ENCODE measurements at regions not wholly inside any gene's neighbourhood (a gene's known extent, or its start where the extent isn't known, plus 50 kb on each side); places are given as distances from the start of the nearest gene placed in this dataset.

GRCh38 chr9:31112491-31112890 is 1272.0 kb upstream of the ACO1 start:
- Mint-ChIP-seq H3K4me1 (ENCODE audit: low read depth in 2 of 2) (no peaks in the 10 kb centered on the region), H3K27ac (no peak overlapping the region), H3K9me3 (peaks cover 10% of the 10 kb centered on the region), H3K36me3 (no peaks in the 10 kb centered on the region), H3K4me3 (no peak overlapping the region), H3K27me3 (no peaks in the 10 kb centered on the region)
- ATAC-seq (no peak), DNase-seq (ENCODE audit: low spot score) (no peak)

DNA sequence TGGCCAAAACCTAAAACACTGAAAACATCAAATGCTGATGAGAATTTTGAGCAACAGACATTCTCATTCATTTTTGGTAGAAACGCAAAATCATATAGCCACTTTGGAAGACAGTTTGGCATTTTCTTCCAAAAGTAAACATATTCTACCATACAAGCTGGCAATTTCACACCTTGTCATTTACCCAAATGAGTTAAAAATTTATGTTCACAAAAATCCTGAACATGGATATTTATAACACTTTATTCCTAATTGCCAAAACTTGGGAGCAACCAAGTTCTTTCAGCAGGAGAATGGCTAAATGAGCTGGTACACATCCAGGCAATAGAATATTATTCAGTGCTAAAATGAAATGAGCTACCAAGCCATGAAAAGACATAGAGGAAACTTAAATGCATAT is 1270.1 kb upstream of the ACO1 start:
- no peak for DNase-seq (ENCODE audit: low spot score)
- Mint-ChIP-seq H3K27me3 (no peaks in the 10 kb centered on the region), H3K27ac (no peak overlapping the region), H3K36me3 (no peaks in the 10 kb centered on the region), H3K4me3 (no peak overlapping the region), H3K4me1 (ENCODE audit: low read depth in 2 of 2) (no peaks in the 10 kb centered on the region), H3K9me3 (peaks cover 6% of the 10 kb centered on the region)
- no peak for ATAC-seq

DNA sequence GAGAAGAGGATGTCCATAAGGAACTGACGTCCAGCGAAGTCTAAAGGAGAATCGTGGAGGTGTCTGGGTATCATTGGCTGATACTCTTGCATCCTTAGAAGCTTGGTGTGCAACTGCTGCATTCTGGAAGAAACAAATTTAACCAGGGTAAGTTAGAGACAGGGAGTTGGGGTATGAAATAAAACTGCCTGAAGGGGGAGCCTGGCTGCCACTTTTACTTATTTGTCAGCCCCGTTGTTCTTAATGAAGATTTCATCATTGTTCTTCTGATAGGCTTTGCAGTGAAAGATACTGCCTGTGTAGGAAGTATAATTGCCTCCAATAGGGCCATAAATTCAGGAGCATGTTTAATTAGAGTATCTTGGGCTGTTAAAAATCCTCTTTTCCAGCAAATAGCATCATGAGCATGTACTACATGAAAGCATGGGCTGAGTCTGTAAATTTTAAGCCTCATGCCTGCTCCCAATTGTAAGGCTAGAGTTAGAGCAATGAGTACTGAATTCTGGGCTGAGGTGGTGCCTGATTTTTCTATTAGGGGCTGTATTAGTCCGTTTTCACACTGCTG is 1264.5 kb upstream of the ACO1 start:
- Mint-ChIP-seq H3K4me3 (no peak overlapping the region), H3K4me1 (ENCODE audit: low read depth in 2 of 2) (no peaks in the 10 kb centered on the region), H3K36me3 (no peaks in the 10 kb centered on the region), H3K27ac (no peak overlapping the region), H3K9me3 (peaks cover 15% of the 10 kb centered on the region), H3K27me3 (no peaks in the 10 kb centered on the region)
- DNase-seq (ENCODE audit: low spot score): no peak
- no peak for ATAC-seq

- Mint-ChIP-seq H3K9me3 (peaks cover 13% of the 10 kb centered on the region), H3K36me3 (no peaks in the 10 kb centered on the region), H3K27ac (no peak overlapping the region), H3K4me1 (ENCODE audit: low read depth in 2 of 2) (no peaks in the 10 kb centered on the region), H3K4me3 (no peak overlapping the region), H3K27me3 (no peaks in the 10 kb centered on the region)
- ATAC-seq (no peak), DNase-seq (ENCODE audit: low spot score) (no peak)
Observed at GRCh38 chr9:31124389-31124788, 1260.1 kb upstream of the ACO1 start.

- Mint-ChIP-seq H3K36me3 (peaks cover 8% of the 10 kb centered on the region), H3K27me3 (no peaks in the 10 kb centered on the region), H3K4me3 (no peak overlapping the region), H3K4me1 (ENCODE audit: low read depth in 2 of 2) (no peaks in the 10 kb centered on the region), H3K27ac (no peak overlapping the region), H3K9me3 (peaks cover 7% of the 10 kb centered on the region)
- ATAC-seq (no peak), DNase-seq (ENCODE audit: low spot score) (no peak)
Observed at GRCh38 chr9:31135567-31135966, 1248.9 kb upstream of the ACO1 start.

DNA sequence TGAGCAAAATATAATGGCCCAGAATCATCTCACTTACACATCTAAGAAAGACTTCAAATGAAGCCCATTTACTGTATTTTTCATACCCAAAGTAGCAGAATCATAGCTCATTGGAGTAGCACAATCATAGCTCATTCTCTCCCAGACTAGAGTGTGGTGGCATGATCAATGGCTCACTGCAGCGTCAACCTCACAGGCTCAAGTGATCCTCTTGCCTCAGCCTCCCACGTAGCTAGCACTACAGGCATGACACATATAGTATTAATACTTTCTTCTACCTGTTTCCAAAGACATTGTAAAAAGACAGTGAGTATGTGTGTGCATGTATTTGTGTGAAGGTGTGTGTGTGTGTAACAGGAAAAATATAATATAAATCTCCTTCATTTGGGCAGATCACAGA is 1247.9 kb upstream of the ACO1 start:
- no peak overlapping the region for H3K4me3 Mint-ChIP-seq
- H3K9me3 Mint-ChIP-seq: peaks cover 7% of the 10 kb centered on the region
- no peak for DNase-seq (ENCODE audit: low spot score)
- H3K27ac Mint-ChIP-seq: no peak overlapping the region
- no peak for ATAC-seq
- no peaks in the 10 kb centered on the region for H3K27me3 Mint-ChIP-seq
- H3K4me1 Mint-ChIP-seq (ENCODE audit: low read depth in 2 of 2): no peaks in the 10 kb centered on the region
- peaks cover 8% of the 10 kb centered on the region for H3K36me3 Mint-ChIP-seq

- H3K36me3 Mint-ChIP-seq: peaks cover 7% of the 10 kb centered on the region
- no peaks in the 10 kb centered on the region for H3K4me1 Mint-ChIP-seq (ENCODE audit: low read depth in 2 of 2)
- ATAC-seq: no peak
- no peak for DNase-seq (ENCODE audit: low spot score)
- peaks cover 5% of the 10 kb centered on the region for H3K9me3 Mint-ChIP-seq
- H3K4me3 Mint-ChIP-seq: no peak overlapping the region
- no peak overlapping the region for H3K27ac Mint-ChIP-seq
- no peaks in the 10 kb centered on the region for H3K27me3 Mint-ChIP-seq
Observed at GRCh38 chr9:31137176-31138160, 1247.0 kb upstream of the ACO1 start.

- Mint-ChIP-seq H3K36me3 (no peaks in the 10 kb centered on the region), H3K4me3 (no peak overlapping the region), H3K27ac (no peak overlapping the region), H3K9me3 (no peaks in the 10 kb centered on the region), H3K4me1 (ENCODE audit: low read depth in 2 of 2) (no peaks in the 10 kb centered on the region), H3K27me3 (no peaks in the 10 kb centered on the region)
- ATAC-seq (no peak), DNase-seq (ENCODE audit: low spot score) (no peak)
Observed at GRCh38 chr9:31140316-31140715, 1244.1 kb upstream of the ACO1 start.

DNA sequence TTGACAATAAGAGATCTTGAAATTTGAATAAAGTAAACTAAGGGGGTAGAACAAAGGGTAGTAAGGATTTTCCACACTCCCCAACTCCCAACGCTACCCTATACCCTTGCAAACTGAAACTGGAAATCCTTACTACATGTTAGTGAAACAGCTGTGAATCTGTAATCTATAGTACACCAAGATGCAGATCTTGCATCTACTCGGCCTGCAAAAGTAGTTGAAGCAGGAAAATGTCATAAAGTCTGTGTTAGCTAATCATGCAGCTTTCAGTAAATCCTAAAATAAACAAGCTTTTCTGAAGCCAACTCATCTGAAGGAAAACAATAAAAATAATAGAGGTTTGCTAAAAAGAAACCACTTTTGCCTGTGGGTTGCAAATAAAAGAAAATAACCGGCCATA is 1242.0 kb upstream of the ACO1 start:
- no peak overlapping the region for H3K4me3 Mint-ChIP-seq
- H3K4me1 Mint-ChIP-seq (ENCODE audit: low read depth in 2 of 2): no peaks in the 10 kb centered on the region
- no peaks in the 10 kb centered on the region for H3K27me3 Mint-ChIP-seq
- DNase-seq (ENCODE audit: low spot score): no peak
- no peak for ATAC-seq
- no peaks in the 10 kb centered on the region for H3K36me3 Mint-ChIP-seq
- H3K27ac Mint-ChIP-seq: no peak overlapping the region
- no peaks in the 10 kb centered on the region for H3K9me3 Mint-ChIP-seq

DNA sequence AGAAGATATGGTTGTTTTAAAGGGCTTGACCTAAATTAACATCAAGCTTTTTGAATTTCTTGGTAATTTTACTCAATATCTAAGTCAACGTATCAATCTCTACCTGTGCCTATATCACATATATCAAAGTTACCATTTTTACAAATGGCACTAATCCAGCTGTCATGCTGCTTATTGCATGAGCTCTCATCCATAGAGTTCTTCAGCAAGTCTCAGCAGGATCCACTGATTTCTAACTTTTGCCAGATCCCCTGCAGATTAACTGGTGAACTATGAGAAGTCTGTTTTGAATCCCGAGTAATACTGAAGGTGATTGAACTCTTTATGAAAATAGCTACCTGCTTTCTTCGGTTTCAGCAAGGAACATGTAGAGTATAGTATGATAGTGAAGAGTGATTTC is 1239.8 kb upstream of the ACO1 start:
- Mint-ChIP-seq H3K9me3 (no peaks in the 10 kb centered on the region), H3K27ac (no peak overlapping the region), H3K36me3 (no peaks in the 10 kb centered on the region), H3K4me1 (ENCODE audit: low read depth in 2 of 2) (no peaks in the 10 kb centered on the region), H3K27me3 (no peaks in the 10 kb centered on the region), H3K4me3 (no peak overlapping the region)
- ATAC-seq (no peak), DNase-seq (ENCODE audit: low spot score) (no peak)

DNA sequence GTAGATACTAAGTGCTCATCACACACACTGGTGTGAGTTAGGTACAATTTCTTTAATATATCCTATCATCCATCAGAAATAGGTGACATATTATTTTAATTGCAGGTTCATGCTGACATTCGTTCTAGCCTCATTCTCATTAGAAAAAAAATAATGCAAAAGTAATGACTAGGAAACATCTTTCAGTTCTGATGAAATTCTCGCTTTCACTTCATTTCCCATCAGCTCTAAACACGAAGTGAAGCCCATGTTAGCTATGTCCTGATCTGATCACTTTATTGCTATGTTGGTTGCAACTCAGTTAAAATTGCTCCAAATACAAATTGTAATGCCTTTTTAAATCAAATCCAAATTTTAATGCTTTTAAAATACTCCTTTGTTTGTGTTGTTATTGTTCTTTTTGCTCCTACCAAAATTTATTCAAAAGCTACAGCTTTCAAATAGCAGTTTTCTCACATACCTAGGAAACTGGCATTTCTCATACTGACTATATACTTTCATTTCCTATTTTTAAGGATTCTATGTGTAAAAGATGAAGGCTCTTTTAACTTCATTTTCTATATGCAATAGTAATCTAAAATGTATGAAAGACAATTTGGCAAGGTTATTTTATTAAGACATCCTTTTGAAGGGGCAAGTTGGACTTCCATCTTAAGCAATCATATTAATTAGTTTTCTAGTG is 1237.8 kb upstream of the ACO1 start:
- Mint-ChIP-seq H3K27me3 (no peaks in the 10 kb centered on the region), H3K36me3 (no peaks in the 10 kb centered on the region), H3K27ac (no peak overlapping the region), H3K9me3 (peaks cover 4% of the 10 kb centered on the region), H3K4me1 (ENCODE audit: low read depth in 2 of 2) (no peaks in the 10 kb centered on the region), H3K4me3 (no peak overlapping the region)
- ATAC-seq: no peak
- no peak for DNase-seq (ENCODE audit: low spot score)

GRCh38 chr9:31153250-31153840 is 1231.1 kb upstream of the ACO1 start:
- no peaks in the 10 kb centered on the region for H3K4me1 Mint-ChIP-seq (ENCODE audit: low read depth in 2 of 2)
- no peaks in the 10 kb centered on the region for H3K27me3 Mint-ChIP-seq
- DNase-seq (ENCODE audit: low spot score): no peak
- H3K36me3 Mint-ChIP-seq: peaks cover 4% of the 10 kb centered on the region
- ATAC-seq: no peak
- H3K27ac Mint-ChIP-seq: no peak overlapping the region
- H3K4me3 Mint-ChIP-seq: no peak overlapping the region
- peaks cover 10% of the 10 kb centered on the region for H3K9me3 Mint-ChIP-seq

GRCh38 chr9:31166516-31166915 is 1217.9 kb upstream of the ACO1 start:
- H3K4me1 Mint-ChIP-seq (ENCODE audit: low read depth in 2 of 2): no peaks in the 10 kb centered on the region
- DNase-seq (ENCODE audit: low spot score) (no peak), ATAC-seq (no peak)
- no peak overlapping the region for H3K4me3 Mint-ChIP-seq
- no peaks in the 10 kb centered on the region for H3K36me3 Mint-ChIP-seq
- no peak overlapping the region for H3K27ac Mint-ChIP-seq
- H3K27me3 Mint-ChIP-seq: no peaks in the 10 kb centered on the region
- peaks cover 19% of the 10 kb centered on the region for H3K9me3 Mint-ChIP-seq

DNA sequence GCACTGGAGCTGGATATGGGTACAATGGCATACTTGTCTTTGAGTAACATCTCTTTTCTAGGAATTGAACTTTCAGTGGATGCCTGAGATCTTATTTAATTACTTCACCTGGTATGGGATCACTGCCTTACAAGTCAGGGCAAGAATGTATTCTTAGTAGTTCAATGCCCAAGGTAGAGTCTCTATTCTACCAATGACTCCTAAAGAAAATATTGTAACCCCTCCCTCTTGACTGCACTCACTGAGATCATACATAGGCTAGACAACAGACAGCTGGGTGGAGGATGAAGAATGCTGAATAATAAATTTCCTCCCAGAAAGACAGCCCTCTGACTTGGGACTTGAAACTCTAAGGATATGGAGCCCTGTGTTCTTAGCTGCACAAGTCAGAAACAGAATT is 1216.3 kb upstream of the ACO1 start:
- DNase-seq (ENCODE audit: low spot score) (no peak), ATAC-seq (no peak)
- Mint-ChIP-seq H3K27ac (no peak overlapping the region), H3K4me3 (no peak overlapping the region), H3K9me3 (peaks cover 15% of the 10 kb centered on the region), H3K36me3 (no peaks in the 10 kb centered on the region), H3K27me3 (no peaks in the 10 kb centered on the region), H3K4me1 (ENCODE audit: low read depth in 2 of 2) (no peaks in the 10 kb centered on the region)

Data from natural killer cell treated with Interleukin-12 subunit alpha and Interleukin-12 subunit beta and Interleukin-15 and Interleukin-18, amount 100 ng/mL, for 72 hours (primary cell).